Suprapubic skin (tissue), 3 donors: ENCODE measurements at regions not wholly inside any gene's neighbourhood (a gene's known extent, or its start where the extent isn't known, plus 50 kb on each side); places are given as distances from the start of the nearest gene placed in this dataset.

ENCODE experiments used
- CTCF ChIP-seq, 2 donors: fragments of 200-600 bp in 1 of 2; fragments of 450-650 bp in 1 of 2; sonication (generic) in 1 of 2; IDR thresholded peaks; one replicate each; pipeline ENCODE4 v1.5.1; 2016 to 2019; ENCODE audit warnings: antibody characterized with exemption in 2 of 2, mild to moderate bottlenecking in 1 of 2, moderate library complexity in 1 of 2
- POLR2A ChIP-seq, 2 donors: fragments of 450-650 bp; IDR thresholded peaks; one replicate each; pipeline ENCODE4 v1.6.1; 2017; ENCODE audit warnings: antibody characterized with exemption in 2 of 2, mild to moderate bottlenecking in 2 of 2, moderate library complexity in 2 of 2

GRCh38 chr11:122271137-122271536 lies 155.1 kb upstream of the BLID start:
- TF ChIP-seq CTCF (IDR thresholded peaks at IDR 0.05) (no peak), POLR2A (IDR thresholded peaks at IDR 0.05) (no peak)
